Activated naive CD8-positive, alpha-beta T cell treated with anti-CD3 and anti-CD28 coated beads, Interleukin-2, amount 10 ng/mL, durations not matched to agents 7 days and 5 days (primary cell): ENCODE measurements at regions not wholly inside any gene's neighbourhood (a gene's known extent, or its start where the extent isn't known, plus 50 kb on each side); places are given as distances from the start of the nearest gene placed in this dataset.

Experiments
- ATAC-seq: fragments of 150-1000 bp; cut with Tn5 transposase; one replicate; pipeline ENCODE4 v1.10.0; 2021; ENCODE audit warnings: low read depth, moderate library complexity
- POLR2A ChIA-PET: fragments of 350-600 bp; sonication (Branson Sonifier 250); formaldehyde crosslinking; loops from one replicate; lab custom pipeline; 2021; ENCODE audit warnings: antibody characterized with exemption; lab: Charles Lee
- DNase-seq: peaks from one replicate; pipeline ENCODE4 v3.0.0; 2021
- H3K27ac Mint-ChIP-seq: one replicate; pipeline ENCODE4 v1.8.0; 2022; ENCODE audit warnings: mild to moderate bottlenecking, mixed read lengths
- H3K27me3 Mint-ChIP-seq: one replicate; pipeline ENCODE4 v1.8.0; 2022; ENCODE audit warnings: mild to moderate bottlenecking, moderate library complexity, mixed read lengths
- H3K36me3 Mint-ChIP-seq: one replicate; pipeline ENCODE4 v1.8.0; 2021; ENCODE audit warnings: mild to moderate bottlenecking, mixed read lengths
- H3K4me1 Mint-ChIP-seq: one replicate; pipeline ENCODE4 v1.8.0; 2021; ENCODE audit warnings: mixed read lengths
- H3K4me3 Mint-ChIP-seq: one replicate; pipeline ENCODE4 v1.8.0; 2022; ENCODE audit warnings: mild to moderate bottlenecking, moderate library complexity, mixed read lengths
- H3K9me3 Mint-ChIP-seq: one replicate; pipeline ENCODE4 v1.8.0; 2021; ENCODE audit warnings: mixed read lengths

GRCh38 chr10:6979371-6979770 is 399.3 kb upstream of the PRKCQ start:
- POLR2A ChIA-PET = no interaction called here
- H3K4me1 Mint-ChIP-seq = peaks cover 11% of the 10 kb centered on the region
- ATAC-seq (no peak), DNase-seq (no peak)
- H3K4me3 Mint-ChIP-seq = no peak overlapping the region
- peaks cover 52% of the 10 kb centered on the region for H3K27me3 Mint-ChIP-seq
- H3K27ac Mint-ChIP-seq = no peak overlapping the region
- peaks cover 17% of the 10 kb centered on the region for H3K36me3 Mint-ChIP-seq
- peaks cover 9% of the 10 kb centered on the region for H3K9me3 Mint-ChIP-seq

- peaks cover 9% of the 10 kb centered on the region for H3K9me3 Mint-ChIP-seq
- DNase-seq = no peak
- ATAC-seq = no peak
- POLR2A ChIA-PET = no interaction called here
- H3K4me3 Mint-ChIP-seq = no peak overlapping the region
- peaks cover 17% of the 10 kb centered on the region for H3K36me3 Mint-ChIP-seq
- no peak overlapping the region for H3K27ac Mint-ChIP-seq
- peaks cover 48% of the 10 kb centered on the region for H3K27me3 Mint-ChIP-seq
- H3K4me1 Mint-ChIP-seq = peaks cover 20% of the 10 kb centered on the region
Measured at GRCh38 chr10:6978187-6978627, 398.1 kb upstream of the PRKCQ start.

GRCh38 chr10:6977398-6978186 is 397.5 kb upstream of the PRKCQ start:
- Mint-ChIP-seq H3K9me3 (peaks cover 9% of the 10 kb centered on the region), H3K27ac (no peak overlapping the region), H3K27me3 (peaks cover 44% of the 10 kb centered on the region), H3K36me3 (peaks cover 17% of the 10 kb centered on the region), H3K4me3 (no peak overlapping the region), H3K4me1 (peaks cover 22% of the 10 kb centered on the region)
- DNase-seq (no peak), ATAC-seq (no peak)
- POLR2A ChIA-PET = no interaction called here

GRCh38 chr10:6973899-6974298 is 393.8 kb upstream of the PRKCQ start:
- Mint-ChIP-seq H3K27me3 (peaks cover 34% of the 10 kb centered on the region), H3K36me3 (peaks cover 17% of the 10 kb centered on the region), H3K4me3 (peak overlapping the region; percentile 65), H3K27ac (peak overlapping the region; percentile 65), H3K9me3 (peaks cover 9% of the 10 kb centered on the region), H3K4me1 (peaks cover 17% of the 10 kb centered on the region)
- POLR2A ChIA-PET = no interaction called here
- ATAC-seq (peak; percentile 100), DNase-seq (peak; percentile 41)

GRCh38 chr10:6972226-6972625 is 392.1 kb upstream of the PRKCQ start:
- Mint-ChIP-seq H3K27me3 (peaks cover 22% of the 10 kb centered on the region), H3K9me3 (peaks cover 9% of the 10 kb centered on the region), H3K27ac (no peak overlapping the region), H3K4me3 (no peak overlapping the region), H3K36me3 (peaks cover 14% of the 10 kb centered on the region), H3K4me1 (peaks cover 17% of the 10 kb centered on the region)
- ATAC-seq = no peak
- no peak for DNase-seq
- POLR2A ChIA-PET = no interaction called here

GRCh38 chr10:6969659-6970058 is 389.6 kb upstream of the PRKCQ start:
- Mint-ChIP-seq H3K4me3 (no peak overlapping the region), H3K27me3 (peaks cover 30% of the 10 kb centered on the region), H3K4me1 (peaks cover 17% of the 10 kb centered on the region), H3K27ac (no peak overlapping the region), H3K9me3 (peaks cover 3% of the 10 kb centered on the region), H3K36me3 (peaks cover 3% of the 10 kb centered on the region)
- ATAC-seq (no peak), DNase-seq (no peak)
- POLR2A ChIA-PET = no interaction called here

GRCh38 chr10:6964543-6964942 is 384.5 kb upstream of the PRKCQ start:
- POLR2A ChIA-PET = no interaction called here

GRCh38 chr10:6962576-6962975 is 382.5 kb upstream of the PRKCQ start:
- no peak overlapping the region for H3K27ac Mint-ChIP-seq
- H3K4me3 Mint-ChIP-seq = no peak overlapping the region
- ATAC-seq (no peak), DNase-seq (no peak)
- H3K9me3 Mint-ChIP-seq = peaks cover 3% of the 10 kb centered on the region
- peaks cover 20% of the 10 kb centered on the region for H3K4me1 Mint-ChIP-seq
- peaks cover 21% of the 10 kb centered on the region for H3K27me3 Mint-ChIP-seq
- POLR2A ChIA-PET = no interaction called here
- H3K36me3 Mint-ChIP-seq = peaks cover 3% of the 10 kb centered on the region

More at GRCh38 chr10:6964543-6964942, 384.5 kb upstream of the PRKCQ start:
- Mint-ChIP-seq H3K9me3 (peaks cover 3% of the 10 kb centered on the region), H3K36me3 (peaks cover 3% of the 10 kb centered on the region), H3K27me3 (peaks cover 27% of the 10 kb centered on the region), H3K4me3 (no peak overlapping the region), H3K4me1 (peaks cover 6% of the 10 kb centered on the region), H3K27ac (no peak overlapping the region)
- ATAC-seq = no peak
- DNase-seq = no peak

- POLR2A ChIA-PET = interaction anchor here (1.0 kb wide), 1 partner anchor 31 kb away, joined by 5 read pairs; no protein-coding TSS in a partner anchor
- H3K36me3 Mint-ChIP-seq = no peaks in the 10 kb centered on the region
- no peaks in the 10 kb centered on the region for H3K9me3 Mint-ChIP-seq
- ATAC-seq (peak; percentile 63), DNase-seq (no peak)
- no peak overlapping the region for H3K4me3 Mint-ChIP-seq
- H3K27me3 Mint-ChIP-seq = peaks cover 13% of the 10 kb centered on the region
- no peak overlapping the region for H3K27ac Mint-ChIP-seq
- peaks cover 17% of the 10 kb centered on the region for H3K4me1 Mint-ChIP-seq
Measured at GRCh38 chr10:6958711-6959110, 378.6 kb upstream of the PRKCQ start.

- H3K4me1 Mint-ChIP-seq = peaks cover 17% of the 10 kb centered on the region
- peaks cover 13% of the 10 kb centered on the region for H3K27me3 Mint-ChIP-seq
- no peaks in the 10 kb centered on the region for H3K9me3 Mint-ChIP-seq
- no peaks in the 10 kb centered on the region for H3K36me3 Mint-ChIP-seq
- ATAC-seq (peak; percentile 54), DNase-seq (no peak)
- H3K27ac Mint-ChIP-seq = no peak overlapping the region
- no peak overlapping the region for H3K4me3 Mint-ChIP-seq
- POLR2A ChIA-PET = interaction anchor here (1.0 kb wide), 1 partner anchor 30 kb away, joined by 5 read pairs; no protein-coding TSS in a partner anchor
Measured at GRCh38 chr10:6958254-6958653, 378.2 kb upstream of the PRKCQ start.

GRCh38 chr10:6957851-6958250 is 377.8 kb upstream of the PRKCQ start:
- H3K4me1 Mint-ChIP-seq = peaks cover 17% of the 10 kb centered on the region
- DNase-seq (no peak), ATAC-seq (no peak)
- POLR2A ChIA-PET = interaction anchor here (1.3 kb wide), 1 partner anchor 29 kb away, joined by 3 read pairs; no protein-coding TSS in a partner anchor
- H3K9me3 Mint-ChIP-seq = no peaks in the 10 kb centered on the region
- peaks cover 9% of the 10 kb centered on the region for H3K27me3 Mint-ChIP-seq
- H3K4me3 Mint-ChIP-seq = no peak overlapping the region
- no peaks in the 10 kb centered on the region for H3K36me3 Mint-ChIP-seq
- H3K27ac Mint-ChIP-seq = no peak overlapping the region

GRCh38 chr10:6956562-6956961 is 376.5 kb upstream of the PRKCQ start:
- Mint-ChIP-seq H3K27ac (no peak overlapping the region), H3K27me3 (peaks cover 4% of the 10 kb centered on the region), H3K4me3 (no peak overlapping the region), H3K9me3 (no peaks in the 10 kb centered on the region), H3K4me1 (peaks cover 18% of the 10 kb centered on the region), H3K36me3 (no peaks in the 10 kb centered on the region)
- DNase-seq (no peak), ATAC-seq (no peak)
- POLR2A ChIA-PET = interaction anchor here (1.3 kb wide), 1 partner anchor 28 kb away, joined by 3 read pairs; no protein-coding TSS in a partner anchor

GRCh38 chr10:6953271-6953801 is 373.3 kb upstream of the PRKCQ start:
- no peaks in the 10 kb centered on the region for H3K27me3 Mint-ChIP-seq
- ATAC-seq (no peak), DNase-seq (no peak)
- POLR2A ChIA-PET = no interaction called here
- H3K27ac Mint-ChIP-seq = no peak overlapping the region
- H3K4me1 Mint-ChIP-seq = peaks cover 7% of the 10 kb centered on the region
- peaks cover 7% of the 10 kb centered on the region for H3K9me3 Mint-ChIP-seq
- no peak overlapping the region for H3K4me3 Mint-ChIP-seq
- H3K36me3 Mint-ChIP-seq = peaks cover 4% of the 10 kb centered on the region

- ATAC-seq (no peak), DNase-seq (no peak)
- H3K9me3 Mint-ChIP-seq = peaks cover 17% of the 10 kb centered on the region
- POLR2A ChIA-PET = no interaction called here
- H3K4me1 Mint-ChIP-seq = peaks cover 2% of the 10 kb centered on the region
- no peak overlapping the region for H3K27ac Mint-ChIP-seq
- H3K27me3 Mint-ChIP-seq = peaks cover 4% of the 10 kb centered on the region
- peaks cover 4% of the 10 kb centered on the region for H3K36me3 Mint-ChIP-seq
- H3K4me3 Mint-ChIP-seq = no peak overlapping the region
Measured at GRCh38 chr10:6951732-6952131, 371.7 kb upstream of the PRKCQ start.
